ENCODE measurements at regions not wholly inside any gene's neighbourhood (a gene's known extent, or its start where the extent isn't known, plus 50 kb on each side); places are given as distances from the start of the nearest gene placed in this dataset.

DNA sequence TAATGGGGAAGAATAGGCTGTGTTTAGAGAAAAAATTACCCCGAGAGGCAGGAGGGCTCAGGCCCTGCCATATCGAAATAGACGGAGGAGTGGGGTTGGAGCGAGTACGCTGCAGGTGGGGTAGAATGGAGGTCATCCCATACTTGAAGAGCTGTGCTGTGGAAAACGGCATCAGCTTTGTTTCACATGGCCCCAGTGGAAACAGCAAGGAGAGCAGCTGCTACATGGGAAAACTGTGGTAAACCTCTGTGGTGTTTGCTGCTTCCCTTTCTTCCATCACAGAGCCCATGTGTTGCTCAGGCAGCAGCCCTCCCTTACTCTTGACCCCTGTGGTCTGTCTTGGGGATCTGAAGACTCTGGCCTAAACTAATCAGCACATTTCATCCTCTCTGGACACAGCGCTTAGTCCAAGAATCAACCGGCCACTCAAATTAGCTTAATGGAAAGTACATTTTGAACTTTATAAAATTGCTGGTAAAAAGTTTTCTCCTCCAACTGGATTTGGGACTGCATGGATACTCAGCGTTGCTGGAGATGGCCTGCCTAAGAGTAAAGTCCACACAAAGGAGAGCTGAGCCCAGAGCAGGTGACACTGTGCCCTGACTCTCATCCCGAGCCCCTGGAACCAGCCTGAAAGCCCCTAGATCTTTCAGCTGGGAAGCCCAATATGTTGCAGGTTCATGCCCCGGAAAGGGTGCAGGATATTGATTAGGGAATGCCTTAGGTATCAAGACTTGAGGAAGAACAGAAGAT, 127.1 kb upstream of the GADD45A start:
- Histone ChIP-seq H3K27me3 (ENCODE audit: low read depth, low read length) (no peaks in the 10 kb centered on the region), H3K4me3 (ENCODE audit: low read length) (no peak overlapping the region), H3K27ac (ENCODE audit: low read length) (no peak overlapping the region), H3K4me1 (ENCODE audit: low read length) (no peaks in the 10 kb centered on the region; the same call in 1 of the 2 replicates), H4K20me1 (ENCODE audit: insufficient read depth, low read length) (no peaks in the 10 kb centered on the region), H3K36me3 (replicated peaks; ENCODE audit: low read depth, low read length) (no peaks in the 10 kb centered on the region), H3K9ac (ENCODE audit: low read length) (no peak overlapping the region), H3K79me2 (ENCODE audit: low read length) (no peaks in the 10 kb centered on the region), H3K4me2 (ENCODE audit: low read length) (no peak overlapping the region), H2AFZ (ENCODE audit: low read depth, low read length) (no peak overlapping the region), H3K9me3 (ENCODE audit: insufficient read depth, low read length) (no peaks in the 10 kb centered on the region)
- no peak for TF ChIP-seq CTCF (IDR thresholded peaks at IDR 0.05; ENCODE audit: low read depth, low read length)
- no peak for TF ChIP-seq EZH2phosphoT487 (IDR thresholded peaks at IDR 0.05; ENCODE audit: low read depth)

GRCh38 chr1:67558449-67559193, 126.4 kb upstream of the GADD45A start:
- H3K27me3 ChIP-seq (ENCODE audit: low read depth, low read length), result no peaks in the 10 kb centered on the region
- TF ChIP-seq EZH2phosphoT487 (IDR thresholded peaks at IDR 0.05; ENCODE audit: low read depth) (no peak), CTCF (IDR thresholded peaks at IDR 0.05; ENCODE audit: low read depth, low read length) (no peak)
- no peaks in the 10 kb centered on the region for H3K9me3 ChIP-seq (ENCODE audit: insufficient read depth, low read length)
- no peak overlapping the region for H3K4me2 ChIP-seq (ENCODE audit: low read length)
- H3K4me3 ChIP-seq (ENCODE audit: low read length), result no peak overlapping the region
- no peaks in the 10 kb centered on the region for H3K79me2 ChIP-seq (ENCODE audit: low read length)
- no peak overlapping the region for H3K27ac ChIP-seq (ENCODE audit: low read length)
- H4K20me1 ChIP-seq (ENCODE audit: insufficient read depth, low read length), result no peaks in the 10 kb centered on the region
- no peaks in the 10 kb centered on the region for H3K36me3 ChIP-seq (replicated peaks; ENCODE audit: low read depth, low read length)
- H2AFZ ChIP-seq (ENCODE audit: low read depth, low read length), result no peak overlapping the region
- H3K9ac ChIP-seq (ENCODE audit: low read length), result no peak overlapping the region
- H3K4me1 ChIP-seq (ENCODE audit: low read length), result no peaks in the 10 kb centered on the region; the same call in 1 of the 2 replicates

- H3K27ac ChIP-seq (ENCODE audit: low read length), result no peak overlapping the region
- TF ChIP-seq EZH2phosphoT487 (IDR thresholded peaks at IDR 0.05; ENCODE audit: low read depth) (no peak), CTCF (IDR thresholded peaks at IDR 0.05; ENCODE audit: low read depth, low read length) (no peak)
- H3K36me3 ChIP-seq (replicated peaks; ENCODE audit: low read depth, low read length), result no peaks in the 10 kb centered on the region
- no peak overlapping the region for H3K4me3 ChIP-seq (ENCODE audit: low read length)
- no peaks in the 10 kb centered on the region; the same call in 1 of the 2 replicates for H3K4me1 ChIP-seq (ENCODE audit: low read length)
- no peak overlapping the region for H2AFZ ChIP-seq (ENCODE audit: low read depth, low read length)
- H4K20me1 ChIP-seq (ENCODE audit: insufficient read depth, low read length), result no peaks in the 10 kb centered on the region
- H3K9me3 ChIP-seq (ENCODE audit: insufficient read depth, low read length), result no peaks in the 10 kb centered on the region
- H3K27me3 ChIP-seq (ENCODE audit: low read depth, low read length), result no peaks in the 10 kb centered on the region
- no peak overlapping the region for H3K9ac ChIP-seq (ENCODE audit: low read length)
- H3K4me2 ChIP-seq (ENCODE audit: low read length), result no peak overlapping the region
- no peaks in the 10 kb centered on the region for H3K79me2 ChIP-seq (ENCODE audit: low read length)
Observed at GRCh38 chr1:67559222-67559700, 125.7 kb upstream of the GADD45A start.

GRCh38 chr1:67560580-67561255, 124.3 kb upstream of the GADD45A start:
- TF ChIP-seq EZH2phosphoT487 (IDR thresholded peaks at IDR 0.05; ENCODE audit: low read depth) (no peak), CTCF (IDR thresholded peaks at IDR 0.05; ENCODE audit: low read depth, low read length) (no peak)
- no peaks in the 10 kb centered on the region for H3K27me3 ChIP-seq (ENCODE audit: low read depth, low read length)
- no peak overlapping the region for H3K4me2 ChIP-seq (ENCODE audit: low read length)
- H3K9me3 ChIP-seq (ENCODE audit: insufficient read depth, low read length), result no peaks in the 10 kb centered on the region
- no peak overlapping the region for H3K9ac ChIP-seq (ENCODE audit: low read length)
- H2AFZ ChIP-seq (ENCODE audit: low read depth, low read length), result no peak overlapping the region
- no peaks in the 10 kb centered on the region for H4K20me1 ChIP-seq (ENCODE audit: insufficient read depth, low read length)
- H3K79me2 ChIP-seq (ENCODE audit: low read length), result no peaks in the 10 kb centered on the region
- H3K4me3 ChIP-seq (ENCODE audit: low read length), result no peak overlapping the region
- no peaks in the 10 kb centered on the region for H3K36me3 ChIP-seq (replicated peaks; ENCODE audit: low read depth, low read length)
- H3K27ac ChIP-seq (ENCODE audit: low read length), result no peak overlapping the region
- H3K4me1 ChIP-seq (ENCODE audit: low read length), result no peaks in the 10 kb centered on the region; the same call in 1 of the 2 replicates

Data from OCI-LY3 (cell line).